Gastrocnemius medialis (tissue), 4 donors: ENCODE measurements at regions not wholly inside any gene's neighbourhood (a gene's known extent, or its start where the extent isn't known, plus 50 kb on each side); places are given as distances from the start of the nearest gene placed in this dataset.

Experiments
- POLR2A ChIP-seq, 2 donors: fragments of 450-650 bp; IDR thresholded peaks; one replicate each; pipeline ENCODE4 v1.6.1; 2017; ENCODE audit warnings: antibody characterized with exemption in 2 of 2, mild to moderate bottlenecking in 2 of 2, moderate library complexity in 2 of 2
- TF ChIP-seq, protein P1 (sequence below), 5 experiments: fragments of 450-650 bp in 3 of 5; fragments of 200-600 bp in 2 of 5; sonication (generic) in 2 of 5; IDR thresholded peaks in 4 of 5; conservative IDR thresholded peaks in 1 of 5; 1 replicate in 4 of 5; 2 replicates in 1 of 5; pipeline ENCODE4 v1.5.1; 2016 to 2019; ENCODE audit warnings: antibody characterized with exemption in 5 of 5, mild to moderate bottlenecking in 3 of 5, moderate library complexity in 3 of 5

DNA sequence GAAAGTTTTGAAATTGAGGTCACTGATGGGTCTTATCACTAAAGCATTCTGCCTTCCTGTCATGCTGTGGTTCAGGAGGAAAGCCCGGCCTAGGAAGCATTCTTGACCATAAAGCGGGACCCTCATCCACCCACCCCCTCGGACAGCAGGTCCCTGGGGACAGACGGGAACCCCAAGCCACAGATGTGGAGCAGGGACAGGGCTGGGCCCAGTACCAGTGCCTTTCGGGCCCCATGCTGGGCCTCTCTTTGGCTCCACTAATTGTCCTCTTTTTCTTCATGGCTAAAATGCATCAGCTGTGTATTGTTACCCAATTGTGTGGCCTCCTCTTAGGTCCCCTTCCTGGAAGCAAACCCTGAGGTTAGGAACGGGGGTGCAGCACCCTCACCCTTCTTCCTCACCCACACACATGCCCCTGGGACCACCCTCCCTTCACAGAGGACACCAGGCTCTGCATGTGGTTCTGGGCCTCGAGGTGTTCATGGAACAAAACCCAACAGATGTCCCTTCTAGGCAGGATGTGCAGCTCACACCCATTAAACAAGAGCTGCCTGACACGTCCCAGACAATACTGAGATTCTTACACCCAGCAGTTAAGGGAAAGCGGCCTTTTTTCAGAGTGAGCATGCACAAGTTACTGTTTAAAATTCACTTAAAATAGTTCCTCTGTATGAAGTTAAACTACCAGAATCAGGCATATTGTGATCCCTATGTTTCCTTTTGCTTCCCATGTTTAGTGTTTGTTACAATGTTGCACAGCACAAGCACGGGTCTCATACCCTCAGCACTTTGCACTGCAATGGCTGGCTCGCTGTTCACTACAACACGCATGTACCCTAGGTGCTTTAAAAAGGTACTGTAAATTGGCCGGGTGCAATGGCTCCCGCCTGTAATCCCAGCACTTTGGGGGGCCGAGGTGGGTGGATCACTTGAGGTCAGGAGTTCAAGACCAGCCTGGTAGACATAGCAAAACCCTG lies 807.6 kb downstream of the BRD1 start:
- TF ChIP-seq, protein P1, sequence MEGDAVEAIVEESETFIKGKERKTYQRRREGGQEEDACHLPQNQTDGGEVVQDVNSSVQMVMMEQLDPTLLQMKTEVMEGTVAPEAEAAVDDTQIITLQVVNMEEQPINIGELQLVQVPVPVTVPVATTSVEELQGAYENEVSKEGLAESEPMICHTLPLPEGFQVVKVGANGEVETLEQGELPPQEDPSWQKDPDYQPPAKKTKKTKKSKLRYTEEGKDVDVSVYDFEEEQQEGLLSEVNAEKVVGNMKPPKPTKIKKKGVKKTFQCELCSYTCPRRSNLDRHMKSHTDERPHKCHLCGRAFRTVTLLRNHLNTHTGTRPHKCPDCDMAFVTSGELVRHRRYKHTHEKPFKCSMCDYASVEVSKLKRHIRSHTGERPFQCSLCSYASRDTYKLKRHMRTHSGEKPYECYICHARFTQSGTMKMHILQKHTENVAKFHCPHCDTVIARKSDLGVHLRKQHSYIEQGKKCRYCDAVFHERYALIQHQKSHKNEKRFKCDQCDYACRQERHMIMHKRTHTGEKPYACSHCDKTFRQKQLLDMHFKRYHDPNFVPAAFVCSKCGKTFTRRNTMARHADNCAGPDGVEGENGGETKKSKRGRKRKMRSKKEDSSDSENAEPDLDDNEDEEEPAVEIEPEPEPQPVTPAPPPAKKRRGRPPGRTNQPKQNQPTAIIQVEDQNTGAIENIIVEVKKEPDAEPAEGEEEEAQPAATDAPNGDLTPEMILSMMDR (IDR thresholded peaks at IDR 0.05 in 4 of 5, conservative IDR thresholded peaks at IDR 0.05 in 1 of 5): no peak
- no peak for TF ChIP-seq POLR2A (IDR thresholded peaks at IDR 0.05)
